ENCODE measurements at regions not wholly inside any gene's neighbourhood (a gene's known extent, or its start where the extent isn't known, plus 50 kb on each side); places are given as distances from the start of the nearest gene placed in this dataset.

DNA sequence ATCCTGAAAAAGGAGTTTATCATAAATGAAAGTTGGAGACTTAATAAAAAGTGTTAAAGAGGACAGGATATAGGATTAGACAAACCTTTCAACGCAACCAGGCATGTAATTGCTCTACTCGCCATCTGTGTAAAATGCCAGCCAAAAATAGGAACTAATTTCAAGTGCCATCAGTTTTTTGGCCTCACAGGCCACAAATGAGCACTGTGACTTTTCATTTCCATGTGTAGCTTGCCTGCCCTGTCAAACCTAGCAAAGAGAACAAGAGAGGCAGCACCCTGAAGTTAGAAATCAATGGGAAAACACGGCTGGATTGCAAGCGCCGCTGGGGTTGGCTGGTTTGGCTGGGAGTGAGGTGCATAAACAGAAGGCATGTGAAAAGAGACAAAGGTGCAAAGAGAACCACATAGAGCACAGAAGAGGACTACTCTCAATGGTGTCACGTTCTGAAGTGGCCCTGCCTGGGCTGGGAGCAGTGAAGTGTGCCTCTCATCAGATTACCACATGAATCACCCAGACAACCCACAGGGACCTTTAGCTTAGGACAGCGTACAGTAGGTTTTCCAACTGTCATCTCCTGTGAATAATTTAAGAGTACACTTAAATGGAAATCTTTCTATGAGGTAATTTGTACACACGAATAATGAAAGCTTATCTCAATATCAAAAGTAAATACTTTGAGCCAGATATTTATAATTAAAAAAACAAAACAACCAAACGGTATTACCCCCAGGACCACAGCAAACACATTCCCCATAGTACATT is 78.0 kb upstream of the NHSL1 start (continued):
- TF ChIP-seq, protein P1, sequence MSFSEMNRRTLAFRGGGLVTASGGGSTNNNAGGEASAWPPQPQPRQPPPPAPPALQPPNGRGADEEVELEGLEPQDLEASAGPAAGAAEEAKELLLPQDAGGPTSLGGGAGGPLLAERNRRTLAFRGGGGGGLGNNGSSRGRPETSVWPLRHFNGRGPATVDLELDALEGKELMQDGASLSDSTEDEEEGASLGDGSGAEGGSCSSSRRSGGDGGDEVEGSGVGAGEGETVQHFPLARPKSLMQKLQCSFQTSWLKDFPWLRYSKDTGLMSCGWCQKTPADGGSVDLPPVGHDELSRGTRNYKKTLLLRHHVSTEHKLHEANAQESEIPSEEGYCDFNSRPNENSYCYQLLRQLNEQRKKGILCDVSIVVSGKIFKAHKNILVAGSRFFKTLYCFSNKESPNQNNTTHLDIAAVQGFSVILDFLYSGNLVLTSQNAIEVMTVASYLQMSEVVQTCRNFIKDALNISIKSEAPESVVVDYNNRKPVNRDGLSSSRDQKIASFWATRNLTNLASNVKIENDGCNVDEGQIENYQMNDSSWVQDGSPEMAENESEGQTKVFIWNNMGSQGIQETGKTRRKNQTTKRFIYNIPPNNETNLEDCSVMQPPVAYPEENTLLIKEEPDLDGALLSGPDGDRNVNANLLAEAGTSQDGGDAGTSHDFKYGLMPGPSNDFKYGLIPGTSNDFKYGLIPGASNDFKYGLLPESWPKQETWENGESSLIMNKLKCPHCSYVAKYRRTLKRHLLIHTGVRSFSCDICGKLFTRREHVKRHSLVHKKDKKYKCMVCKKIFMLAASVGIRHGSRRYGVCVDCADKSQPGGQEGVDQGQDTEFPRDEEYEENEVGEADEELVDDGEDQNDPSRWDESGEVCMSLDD (tag by site-specific recombination; IDR thresholded peaks at IDR 0.05) = no peak
- TF ChIP-seq TCF7L2 (IDR thresholded peaks at IDR 0.05; ENCODE audit: borderline replicate concordance, low read depth, low read length) = peak; percentile 15; the same call in 1 of the 2 replicates
- TF ChIP-seq, protein P2, sequence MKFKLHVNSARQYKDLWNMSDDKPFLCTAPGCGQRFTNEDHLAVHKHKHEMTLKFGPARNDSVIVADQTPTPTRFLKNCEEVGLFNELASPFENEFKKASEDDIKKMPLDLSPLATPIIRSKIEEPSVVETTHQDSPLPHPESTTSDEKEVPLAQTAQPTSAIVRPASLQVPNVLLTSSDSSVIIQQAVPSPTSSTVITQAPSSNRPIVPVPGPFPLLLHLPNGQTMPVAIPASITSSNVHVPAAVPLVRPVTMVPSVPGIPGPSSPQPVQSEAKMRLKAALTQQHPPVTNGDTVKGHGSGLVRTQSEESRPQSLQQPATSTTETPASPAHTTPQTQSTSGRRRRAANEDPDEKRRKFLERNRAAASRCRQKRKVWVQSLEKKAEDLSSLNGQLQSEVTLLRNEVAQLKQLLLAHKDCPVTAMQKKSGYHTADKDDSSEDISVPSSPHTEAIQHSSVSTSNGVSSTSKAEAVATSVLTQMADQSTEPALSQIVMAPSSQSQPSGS (tag by site-specific recombination; IDR thresholded peaks at IDR 0.05; ENCODE audit: low read depth) = peak; percentile 57; the same call in 1 of the 2 replicates
- TF ChIP-seq, protein P3, sequence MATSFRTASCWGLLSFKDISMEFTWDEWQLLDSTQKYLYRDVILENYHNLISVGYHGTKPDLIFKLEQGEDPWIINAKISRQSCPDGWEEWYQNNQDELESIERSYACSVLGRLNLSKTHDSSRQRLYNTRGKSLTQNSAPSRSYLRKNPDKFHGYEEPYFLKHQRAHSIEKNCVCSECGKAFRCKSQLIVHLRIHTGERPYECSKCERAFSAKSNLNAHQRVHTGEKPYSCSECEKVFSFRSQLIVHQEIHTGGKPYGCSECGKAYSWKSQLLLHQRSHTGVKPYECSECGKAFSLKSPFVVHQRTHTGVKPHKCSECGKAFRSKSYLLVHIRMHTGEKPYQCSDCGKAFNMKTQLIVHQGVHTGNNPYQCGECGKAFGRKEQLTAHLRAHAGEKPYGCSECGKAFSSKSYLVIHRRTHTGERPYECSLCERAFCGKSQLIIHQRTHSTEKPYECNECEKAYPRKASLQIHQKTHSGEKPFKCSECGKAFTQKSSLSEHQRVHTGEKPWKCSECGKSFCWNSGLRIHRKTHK (tag by site-specific recombination; IDR thresholded peaks at IDR 0.05) = no peak
- TF ChIP-seq TRIM28 (IDR thresholded peaks at IDR 0.05; ENCODE audit: borderline replicate concordance, low read length) = peak; percentile 90

DNA sequence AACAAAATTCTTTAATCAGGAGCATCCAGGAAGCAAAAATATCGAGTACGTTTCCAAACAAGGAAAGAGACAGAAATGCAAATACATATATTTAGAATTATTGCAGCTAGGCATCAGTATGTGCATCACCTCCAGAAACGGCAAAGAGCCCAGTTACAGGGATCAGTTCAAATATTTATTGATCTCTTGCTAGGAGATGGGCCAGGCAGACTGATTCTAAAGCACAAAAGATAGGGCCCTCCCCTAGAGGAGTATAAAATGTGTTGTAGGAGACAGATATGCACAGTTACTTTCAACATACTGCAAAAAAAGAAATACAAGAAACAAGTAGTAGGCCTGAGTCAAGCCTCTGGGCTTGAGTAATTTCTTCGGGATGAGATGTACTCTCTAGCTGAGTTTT is 80.7 kb upstream of the NHSL1 start:
- H3K4me3 ChIP-seq (ENCODE audit: low read depth, low read length) = no peak overlapping the region
- CTCF ChIA-PET = interaction anchor here (1.6 to 4.1 kb wide), 2 partner anchors 10 kb away, joined by 6 to 31 read pairs; no protein-coding TSS in a partner anchor
- H3K27ac ChIP-seq (ENCODE audit: extremely low read depth, low read depth, low read length) = no peak overlapping the region
- H3K4me1 ChIP-seq (ENCODE audit: control insufficient read depth, insufficient read depth, low read length) = peaks cover 20% of the 10 kb centered on the region
- TF ChIP-seq, protein P4, sequence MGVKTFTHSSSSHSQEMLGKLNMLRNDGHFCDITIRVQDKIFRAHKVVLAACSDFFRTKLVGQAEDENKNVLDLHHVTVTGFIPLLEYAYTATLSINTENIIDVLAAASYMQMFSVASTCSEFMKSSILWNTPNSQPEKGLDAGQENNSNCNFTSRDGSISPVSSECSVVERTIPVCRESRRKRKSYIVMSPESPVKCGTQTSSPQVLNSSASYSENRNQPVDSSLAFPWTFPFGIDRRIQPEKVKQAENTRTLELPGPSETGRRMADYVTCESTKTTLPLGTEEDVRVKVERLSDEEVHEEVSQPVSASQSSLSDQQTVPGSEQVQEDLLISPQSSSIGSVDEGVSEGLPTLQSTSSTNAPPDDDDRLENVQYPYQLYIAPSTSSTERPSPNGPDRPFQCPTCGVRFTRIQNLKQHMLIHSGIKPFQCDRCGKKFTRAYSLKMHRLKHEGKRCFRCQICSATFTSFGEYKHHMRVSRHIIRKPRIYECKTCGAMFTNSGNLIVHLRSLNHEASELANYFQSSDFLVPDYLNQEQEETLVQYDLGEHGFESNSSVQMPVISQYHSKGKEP (tag by site-specific recombination; IDR thresholded peaks at IDR 0.05) = no peak
- TF ChIP-seq ZNF394 (tag by site-specific recombination; IDR thresholded peaks at IDR 0.05; ENCODE audit: borderline replicate concordance) = no peak
- TF ChIP-seq, protein P5, sequence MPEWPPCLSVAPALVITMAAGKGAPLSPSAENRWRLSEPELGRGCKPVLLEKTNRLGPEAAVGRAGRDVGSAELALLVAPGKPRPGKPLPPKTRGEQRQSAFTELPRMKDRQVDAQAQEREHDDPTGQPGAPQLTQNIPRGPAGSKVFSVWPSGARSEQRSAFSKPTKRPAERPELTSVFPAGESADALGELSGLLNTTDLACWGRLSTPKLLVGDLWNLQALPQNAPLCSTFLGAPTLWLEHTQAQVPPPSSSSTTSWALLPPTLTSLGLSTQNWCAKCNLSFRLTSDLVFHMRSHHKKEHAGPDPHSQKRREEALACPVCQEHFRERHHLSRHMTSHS (tag by site-specific recombination; IDR thresholded peaks at IDR 0.05) = no peak
- no peak for TF ChIP-seq ZNF837 (tag by site-specific recombination; IDR thresholded peaks at IDR 0.05)
- no peak for TF ChIP-seq ZNF48 (tag by site-specific recombination; IDR thresholded peaks at IDR 0.05)
- no peak for TF ChIP-seq ZNF830 (tag by site-specific recombination; IDR thresholded peaks at IDR 0.05; ENCODE audit: low read depth)
- TF ChIP-seq ZNF311 (tag by site-specific recombination; IDR thresholded peaks at IDR 0.05; ENCODE audit: borderline replicate concordance) = no peak
- TF ChIP-seq ZIC2 (tag by site-specific recombination; IDR thresholded peaks at IDR 0.05) = no peak
- no peak for TF ChIP-seq ZNF658 (tag by site-specific recombination; IDR thresholded peaks at IDR 0.05)
- TF ChIP-seq GLI4 (tag by site-specific recombination; IDR thresholded peaks at IDR 0.05) = no peak
- TF ChIP-seq, protein P6, sequence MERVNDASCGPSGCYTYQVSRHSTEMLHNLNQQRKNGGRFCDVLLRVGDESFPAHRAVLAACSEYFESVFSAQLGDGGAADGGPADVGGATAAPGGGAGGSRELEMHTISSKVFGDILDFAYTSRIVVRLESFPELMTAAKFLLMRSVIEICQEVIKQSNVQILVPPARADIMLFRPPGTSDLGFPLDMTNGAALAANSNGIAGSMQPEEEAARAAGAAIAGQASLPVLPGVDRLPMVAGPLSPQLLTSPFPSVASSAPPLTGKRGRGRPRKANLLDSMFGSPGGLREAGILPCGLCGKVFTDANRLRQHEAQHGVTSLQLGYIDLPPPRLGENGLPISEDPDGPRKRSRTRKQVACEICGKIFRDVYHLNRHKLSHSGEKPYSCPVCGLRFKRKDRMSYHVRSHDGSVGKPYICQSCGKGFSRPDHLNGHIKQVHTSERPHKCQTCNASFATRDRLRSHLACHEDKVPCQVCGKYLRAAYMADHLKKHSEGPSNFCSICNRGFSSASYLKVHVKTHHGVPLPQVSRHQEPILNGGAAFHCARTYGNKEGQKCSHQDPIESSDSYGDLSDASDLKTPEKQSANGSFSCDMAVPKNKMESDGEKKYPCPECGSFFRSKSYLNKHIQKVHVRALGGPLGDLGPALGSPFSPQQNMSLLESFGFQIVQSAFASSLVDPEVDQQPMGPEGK (tag by site-specific recombination; IDR thresholded peaks at IDR 0.05) = no peak
- TF ChIP-seq OSR2 (tag by site-specific recombination; IDR thresholded peaks at IDR 0.05) = no peak
- POLR2A ChIA-PET = no interaction called here
- H3K9me3 ChIP-seq (ENCODE audit: control insufficient read depth, insufficient read depth, low read depth, low read length) = no peaks in the 10 kb centered on the region
- no peaks in the 10 kb centered on the region for H3K36me3 ChIP-seq (ENCODE audit: control insufficient read depth in 2 of 2, insufficient read depth in 1 of 2, low read length in 2 of 2)

Data from HEK293 (cell line).